SK-N-SH treated with all-trans-retinoic acid at 6 μM for 48 hours (cell line): ENCODE measurements at regions not wholly inside any gene's neighbourhood (a gene's known extent, or its start where the extent isn't known, plus 50 kb on each side); places are given as distances from the start of the nearest gene placed in this dataset.

Source experiments
- ATAC-seq: fragments of 200-7000 bp; cut with Tn5 transposase; 3 replicates; pipeline ENCODE4 v1.9.1; 2020; ENCODE audit warnings: mild to moderate bottlenecking, moderate library complexity
- ARNTL ChIP-seq: fragments of 450-650 bp; formaldehyde crosslinking; IDR thresholded peaks from 2 replicates; pipeline ENCODE4 v1.5.0; 2020; ENCODE audit warnings: low read depth, mild to moderate bottlenecking, moderate library complexity, borderline replicate concordance
- ESRRG ChIP-seq: fragments of 250-450 bp; sonication (Bioruptor Pico); IDR thresholded peaks from 2 replicates; pipeline ENCODE4 v1.6.1; 2021; ENCODE audit warnings: mild to moderate bottlenecking
- GLIS3 ChIP-seq: fragments of 250-450 bp; sonication (Bioruptor Pico); IDR thresholded peaks from 2 replicates; pipeline ENCODE4 v1.5.0; 2020; ENCODE audit warnings: mild to moderate bottlenecking, moderate library complexity
- ISL1 ChIP-seq: fragments of 250-450 bp; sonication (Bioruptor Pico); IDR thresholded peaks from 2 replicates; pipeline ENCODE4 v2.1.2; 2022; ENCODE audit warnings: mild to moderate bottlenecking, moderate library complexity
- OSR1 ChIP-seq: fragments of 250-450 bp; sonication (Bioruptor Pico); IDR thresholded peaks from 2 replicates; pipeline ENCODE4 v1.8.0; 2022; ENCODE audit warnings: moderate library complexity, mild to moderate bottlenecking, inconsistent platforms
- PPARA ChIP-seq: fragments of 250-450 bp; sonication (Bioruptor Pico); IDR thresholded peaks from 2 replicates; pipeline ENCODE4 v1.5.0; 2020; ENCODE audit warnings: mild to moderate bottlenecking, borderline replicate concordance
- RARB ChIP-seq: fragments of 250-450 bp; sonication (Bioruptor Pico); IDR thresholded peaks from 2 replicates; pipeline ENCODE4 v1.8.0; 2021; ENCODE audit warnings: mild to moderate bottlenecking, moderate library complexity
- SNAI2 ChIP-seq: fragments of 250-450 bp; sonication (Bioruptor Pico); IDR thresholded peaks from 2 replicates; pipeline ENCODE4 v1.5.0; 2020; ENCODE audit warnings: mild to moderate bottlenecking, moderate library complexity
- TCF4 ChIP-seq: fragments of 250-450 bp; sonication (Bioruptor Pico); IDR thresholded peaks from 2 replicates; pipeline ENCODE4 v1.8.0; 2021; ENCODE audit warnings: mild to moderate bottlenecking, moderate library complexity, borderline replicate concordance
- TOX ChIP-seq: fragments of 250-450 bp; sonication (Bioruptor Pico); IDR thresholded peaks from 2 replicates; pipeline ENCODE4 v1.8.0; 2021; ENCODE audit warnings: mild to moderate bottlenecking, moderate library complexity, borderline replicate concordance
- ZC3H10 ChIP-seq: fragments of 250-450 bp; sonication (Bioruptor Pico); IDR thresholded peaks from 2 replicates; pipeline ENCODE4 v1.5.1; 2021; ENCODE audit warnings: mild to moderate bottlenecking, moderate library complexity
- ZFP3 ChIP-seq: fragments of 250-450 bp; sonication (Bioruptor Pico); IDR thresholded peaks from 2 replicates; pipeline ENCODE4 v1.5.0; 2020; ENCODE audit warnings: mild to moderate bottlenecking, moderate library complexity
- ZFP30 ChIP-seq: fragments of 450-650 bp; formaldehyde crosslinking; IDR thresholded peaks from 2 replicates; pipeline ENCODE4 v1.5.0; 2022; ENCODE audit warnings: mild to moderate bottlenecking, moderate library complexity
- ZNF565 ChIP-seq: fragments of 450-650 bp; formaldehyde crosslinking; conservative IDR thresholded peaks from 2 replicates; pipeline ENCODE4 v1.5.0; 2020; ENCODE audit warnings: low read depth, mild to moderate bottlenecking, moderate library complexity
- ZNF70 ChIP-seq: fragments of 450-650 bp; formaldehyde crosslinking; IDR thresholded peaks from 2 replicates; pipeline ENCODE4 v1.5.0; 2020; ENCODE audit warnings: mild to moderate bottlenecking, moderate library complexity
- ZNF8 ChIP-seq: fragments of 450-650 bp; formaldehyde crosslinking; IDR thresholded peaks from 2 replicates; pipeline ENCODE4 v1.5.0; 2020; ENCODE audit warnings: mild to moderate bottlenecking, moderate library complexity
- TF ChIP-seq, protein P1 (sequence below): fragments of 250-450 bp; sonication (Bioruptor Pico); IDR thresholded peaks from 2 replicates; pipeline ENCODE4 v1.5.0; 2020; ENCODE audit warnings: mild to moderate bottlenecking, moderate library complexity
- TF ChIP-seq, protein P2 (sequence below): fragments of 250-450 bp; sonication (Bioruptor Pico); IDR thresholded peaks from 2 replicates; pipeline ENCODE4 v1.5.1; 2020; ENCODE audit warnings: low read depth, mild to moderate bottlenecking, moderate library complexity
- TF ChIP-seq, protein P3 (sequence below): fragments of 250-450 bp; sonication (Bioruptor Pico); IDR thresholded peaks from 2 replicates; pipeline ENCODE4 v1.5.1; 2021; ENCODE audit warnings: mild to moderate bottlenecking, moderate library complexity
- TF ChIP-seq, protein P4 (sequence below): fragments of 250-450 bp; sonication (Bioruptor Pico); IDR thresholded peaks from 2 replicates; pipeline ENCODE4 v1.8.0; 2021; ENCODE audit warnings: low read depth, mild to moderate bottlenecking, moderate library complexity, borderline replicate concordance
- TF ChIP-seq, protein P5 (sequence below): fragments of 250-450 bp; sonication (Bioruptor Pico); IDR thresholded peaks from 2 replicates; pipeline ENCODE4 v1.8.0; 2020; ENCODE audit warnings: mild to moderate bottlenecking, moderate library complexity, borderline replicate concordance

DNA sequence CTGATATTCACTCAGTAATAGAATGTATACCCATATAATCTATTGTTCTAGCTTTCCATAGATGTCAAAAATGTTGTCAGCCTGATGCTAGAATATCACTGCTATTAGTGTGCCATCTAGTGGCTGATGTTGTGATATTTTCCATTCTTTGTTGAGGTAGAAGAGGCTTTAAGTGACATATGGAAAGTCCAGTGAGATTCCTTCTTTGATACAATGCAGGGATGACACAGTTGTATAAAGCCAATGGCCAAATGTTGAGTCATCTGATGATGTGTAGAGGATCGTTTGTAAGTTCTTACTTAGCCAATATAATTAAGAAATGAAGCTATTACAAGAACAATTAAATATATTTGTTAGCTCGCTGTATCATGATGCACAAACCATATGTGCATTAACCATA, 58.1 kb upstream of the PCED1B start:
- peak; percentile 76 for ATAC-seq
- TF ChIP-seq, protein P1, sequence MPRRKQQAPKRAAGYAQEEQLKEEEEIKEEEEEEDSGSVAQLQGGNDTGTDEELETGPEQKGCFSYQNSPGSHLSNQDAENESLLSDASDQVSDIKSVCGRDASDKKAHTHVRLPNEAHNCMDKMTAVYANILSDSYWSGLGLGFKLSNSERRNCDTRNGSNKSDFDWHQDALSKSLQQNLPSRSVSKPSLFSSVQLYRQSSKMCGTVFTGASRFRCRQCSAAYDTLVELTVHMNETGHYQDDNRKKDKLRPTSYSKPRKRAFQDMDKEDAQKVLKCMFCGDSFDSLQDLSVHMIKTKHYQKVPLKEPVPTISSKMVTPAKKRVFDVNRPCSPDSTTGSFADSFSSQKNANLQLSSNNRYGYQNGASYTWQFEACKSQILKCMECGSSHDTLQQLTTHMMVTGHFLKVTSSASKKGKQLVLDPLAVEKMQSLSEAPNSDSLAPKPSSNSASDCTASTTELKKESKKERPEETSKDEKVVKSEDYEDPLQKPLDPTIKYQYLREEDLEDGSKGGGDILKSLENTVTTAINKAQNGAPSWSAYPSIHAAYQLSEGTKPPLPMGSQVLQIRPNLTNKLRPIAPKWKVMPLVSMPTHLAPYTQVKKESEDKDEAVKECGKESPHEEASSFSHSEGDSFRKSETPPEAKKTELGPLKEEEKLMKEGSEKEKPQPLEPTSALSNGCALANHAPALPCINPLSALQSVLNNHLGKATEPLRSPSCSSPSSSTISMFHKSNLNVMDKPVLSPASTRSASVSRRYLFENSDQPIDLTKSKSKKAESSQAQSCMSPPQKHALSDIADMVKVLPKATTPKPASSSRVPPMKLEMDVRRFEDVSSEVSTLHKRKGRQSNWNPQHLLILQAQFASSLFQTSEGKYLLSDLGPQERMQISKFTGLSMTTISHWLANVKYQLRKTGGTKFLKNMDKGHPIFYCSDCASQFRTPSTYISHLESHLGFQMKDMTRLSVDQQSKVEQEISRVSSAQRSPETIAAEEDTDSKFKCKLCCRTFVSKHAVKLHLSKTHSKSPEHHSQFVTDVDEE: no peak
- TF ChIP-seq TOX (CRISPR knock-in tag) (no peak), ESRRG (no peak), RARB (CRISPR knock-in tag) (no peak), ZFP30 (CRISPR knock-in tag) (no peak), SNAI2 (CRISPR knock-in tag) (no peak), ZFP3 (no peak), PPARA (no peak), ZNF565 (CRISPR knock-in tag) (no peak)
- TF ChIP-seq, protein P2, sequence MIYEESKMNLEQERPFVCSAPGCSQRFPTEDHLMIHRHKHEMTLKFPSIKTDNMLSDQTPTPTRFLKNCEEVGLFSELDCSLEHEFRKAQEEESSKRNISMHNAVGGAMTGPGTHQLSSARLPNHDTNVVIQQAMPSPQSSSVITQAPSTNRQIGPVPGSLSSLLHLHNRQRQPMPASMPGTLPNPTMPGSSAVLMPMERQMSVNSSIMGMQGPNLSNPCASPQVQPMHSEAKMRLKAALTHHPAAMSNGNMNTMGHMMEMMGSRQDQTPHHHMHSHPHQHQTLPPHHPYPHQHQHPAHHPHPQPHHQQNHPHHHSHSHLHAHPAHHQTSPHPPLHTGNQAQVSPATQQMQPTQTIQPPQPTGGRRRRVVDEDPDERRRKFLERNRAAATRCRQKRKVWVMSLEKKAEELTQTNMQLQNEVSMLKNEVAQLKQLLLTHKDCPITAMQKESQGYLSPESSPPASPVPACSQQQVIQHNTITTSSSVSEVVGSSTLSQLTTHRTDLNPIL (CRISPR knock-in tag): no peak
- TF ChIP-seq, protein P3, sequence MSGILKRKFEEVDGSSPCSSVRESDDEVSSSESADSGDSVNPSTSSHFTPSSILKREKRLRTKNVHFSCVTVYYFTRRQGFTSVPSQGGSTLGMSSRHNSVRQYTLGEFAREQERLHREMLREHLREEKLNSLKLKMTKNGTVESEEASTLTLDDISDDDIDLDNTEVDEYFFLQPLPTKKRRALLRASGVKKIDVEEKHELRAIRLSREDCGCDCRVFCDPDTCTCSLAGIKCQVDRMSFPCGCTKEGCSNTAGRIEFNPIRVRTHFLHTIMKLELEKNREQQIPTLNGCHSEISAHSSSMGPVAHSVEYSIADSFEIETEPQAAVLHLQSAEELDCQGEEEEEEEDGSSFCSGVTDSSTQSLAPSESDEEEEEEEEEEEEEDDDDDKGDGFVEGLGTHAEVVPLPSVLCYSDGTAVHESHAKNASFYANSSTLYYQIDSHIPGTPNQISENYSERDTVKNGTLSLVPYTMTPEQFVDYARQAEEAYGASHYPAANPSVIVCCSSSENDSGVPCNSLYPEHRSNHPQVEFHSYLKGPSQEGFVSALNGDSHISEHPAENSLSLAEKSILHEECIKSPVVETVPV (CRISPR knock-in tag): no peak
- TF ChIP-seq, protein P4, sequence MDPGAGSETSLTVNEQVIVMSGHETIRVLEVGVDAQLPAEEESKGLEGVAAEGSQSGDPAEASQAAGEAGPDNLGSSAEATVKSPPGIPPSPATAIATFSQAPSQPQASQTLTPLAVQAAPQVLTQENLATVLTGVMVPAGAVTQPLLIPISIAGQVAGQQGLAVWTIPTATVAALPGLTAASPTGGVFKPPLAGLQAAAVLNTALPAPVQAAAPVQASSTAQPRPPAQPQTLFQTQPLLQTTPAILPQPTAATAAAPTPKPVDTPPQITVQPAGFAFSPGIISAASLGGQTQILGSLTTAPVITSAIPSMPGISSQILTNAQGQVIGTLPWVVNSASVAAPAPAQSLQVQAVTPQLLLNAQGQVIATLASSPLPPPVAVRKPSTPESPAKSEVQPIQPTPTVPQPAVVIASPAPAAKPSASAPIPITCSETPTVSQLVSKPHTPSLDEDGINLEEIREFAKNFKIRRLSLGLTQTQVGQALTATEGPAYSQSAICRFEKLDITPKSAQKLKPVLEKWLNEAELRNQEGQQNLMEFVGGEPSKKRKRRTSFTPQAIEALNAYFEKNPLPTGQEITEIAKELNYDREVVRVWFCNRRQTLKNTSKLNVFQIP (CRISPR knock-in tag): no peak

DNA sequence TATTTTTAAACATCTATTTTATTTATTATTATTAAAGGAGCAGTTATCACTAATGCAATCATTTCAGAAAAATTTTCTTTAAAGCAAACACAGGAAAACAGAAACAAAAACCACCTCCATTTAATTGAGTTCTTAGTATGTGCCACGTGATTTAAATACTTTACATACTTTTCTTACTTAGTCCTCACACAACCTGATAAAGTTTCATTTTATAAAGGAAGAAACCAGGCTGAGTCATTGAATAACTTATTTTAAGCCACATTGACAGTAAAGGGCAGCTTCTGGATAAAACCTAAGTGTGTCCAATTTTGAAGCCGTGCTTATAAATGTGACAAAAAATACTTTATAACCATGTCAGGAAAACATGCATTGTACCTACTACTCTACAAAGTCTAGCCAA, 57.1 kb upstream of the PCED1B start:
- ATAC-seq: peak; percentile 63
- no peak for TF ChIP-seq ESRRG
- TF ChIP-seq RARB (CRISPR knock-in tag): no peak
- TF ChIP-seq ZFP30 (CRISPR knock-in tag): no peak
- no peak for TF ChIP-seq GLIS3
- no peak for TF ChIP-seq ZNF70 (CRISPR knock-in tag)
- TF ChIP-seq ARNTL (CRISPR knock-in tag): no peak
- TF ChIP-seq ISL1: no peak
- TF ChIP-seq, protein P4 (CRISPR knock-in tag): no peak
- TF ChIP-seq ZNF8 (CRISPR knock-in tag): no peak
- TF ChIP-seq TOX (CRISPR knock-in tag): no peak
- TF ChIP-seq, protein P5, sequence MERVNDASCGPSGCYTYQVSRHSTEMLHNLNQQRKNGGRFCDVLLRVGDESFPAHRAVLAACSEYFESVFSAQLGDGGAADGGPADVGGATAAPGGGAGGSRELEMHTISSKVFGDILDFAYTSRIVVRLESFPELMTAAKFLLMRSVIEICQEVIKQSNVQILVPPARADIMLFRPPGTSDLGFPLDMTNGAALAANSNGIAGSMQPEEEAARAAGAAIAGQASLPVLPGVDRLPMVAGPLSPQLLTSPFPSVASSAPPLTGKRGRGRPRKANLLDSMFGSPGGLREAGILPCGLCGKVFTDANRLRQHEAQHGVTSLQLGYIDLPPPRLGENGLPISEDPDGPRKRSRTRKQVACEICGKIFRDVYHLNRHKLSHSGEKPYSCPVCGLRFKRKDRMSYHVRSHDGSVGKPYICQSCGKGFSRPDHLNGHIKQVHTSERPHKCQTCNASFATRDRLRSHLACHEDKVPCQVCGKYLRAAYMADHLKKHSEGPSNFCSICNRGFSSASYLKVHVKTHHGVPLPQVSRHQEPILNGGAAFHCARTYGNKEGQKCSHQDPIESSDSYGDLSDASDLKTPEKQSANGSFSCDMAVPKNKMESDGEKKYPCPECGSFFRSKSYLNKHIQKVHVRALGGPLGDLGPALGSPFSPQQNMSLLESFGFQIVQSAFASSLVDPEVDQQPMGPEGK (CRISPR knock-in tag): no peak
- TF ChIP-seq ZC3H10 (CRISPR knock-in tag): no peak
- TF ChIP-seq TCF4 (CRISPR knock-in tag): no peak
- no peak for TF ChIP-seq ZFP3

DNA sequence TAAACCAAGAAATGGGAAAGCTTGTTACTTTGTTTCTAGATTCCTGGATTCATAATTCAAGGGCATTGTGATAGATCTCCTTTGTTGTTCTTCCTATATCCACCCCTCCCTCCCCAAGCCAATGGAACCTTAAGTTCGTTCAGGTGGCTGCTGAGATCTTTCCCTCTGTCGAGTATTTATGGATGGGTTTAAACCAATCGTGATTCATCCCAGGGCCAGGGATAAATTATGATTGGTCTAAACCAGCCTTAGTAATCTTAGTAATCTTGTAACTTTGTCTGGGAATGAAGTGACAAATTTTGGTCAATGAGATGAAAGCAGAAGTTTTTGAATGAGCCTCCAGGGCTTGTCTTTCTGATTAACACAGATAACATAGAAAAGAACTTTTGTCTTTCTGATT, 56.1 kb upstream of the PCED1B start:
- no peak for TF ChIP-seq ZFP3
- no peak for TF ChIP-seq ZNF70 (CRISPR knock-in tag)
- TF ChIP-seq, protein P5 (CRISPR knock-in tag): no peak
- TF ChIP-seq ESRRG: no peak
- no peak for TF ChIP-seq ISL1
- no peak for TF ChIP-seq RARB (CRISPR knock-in tag)
- no peak for TF ChIP-seq ZFP30 (CRISPR knock-in tag)
- no peak for TF ChIP-seq OSR1 (CRISPR knock-in tag)
- no peak for ATAC-seq
